ENCODE measurements at regions not wholly inside any gene's neighbourhood (a gene's known extent, or its start where the extent isn't known, plus 50 kb on each side); places are given as distances from the start of the nearest gene placed in this dataset.
"Not testable (repeated sequence)": the region's sequence is repeated elsewhere in the genome, so short reads cannot be mapped to it uniquely, and the experiment has no call there.

DNA sequence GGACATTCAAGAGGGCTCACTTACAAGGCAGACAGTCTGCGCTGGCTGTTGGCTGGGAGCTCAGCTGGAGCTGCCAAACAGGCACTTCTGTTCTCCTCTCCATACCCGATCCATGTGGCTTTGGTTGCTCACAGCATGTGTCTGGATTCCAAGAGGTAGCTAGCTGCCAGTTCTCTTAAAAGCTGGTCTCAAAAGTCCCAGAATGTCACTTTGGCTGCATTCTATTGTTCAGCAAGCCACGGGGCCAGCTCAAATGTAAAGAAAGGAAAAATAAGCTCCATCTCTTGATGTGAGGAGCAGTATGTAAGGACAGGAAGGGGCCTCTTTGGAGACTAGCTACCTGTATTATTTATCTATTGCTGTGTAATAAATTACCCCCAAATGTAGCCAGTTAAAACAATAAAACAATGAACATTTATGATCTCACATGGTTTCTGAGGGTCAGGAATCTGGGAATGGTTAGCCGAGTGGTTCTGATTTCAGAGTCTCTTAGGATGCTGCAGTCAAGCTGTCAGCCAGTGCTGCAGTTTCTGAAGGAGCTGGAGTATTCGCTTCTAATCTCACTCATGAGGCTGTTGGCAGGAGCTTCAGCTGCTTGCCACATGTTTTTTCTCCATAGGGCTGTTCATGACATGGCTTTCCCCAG is 112.7 kb upstream of the CLINT1 start:
- intact Hi-C loops (cut with DNase I) = no loop called here

DNA sequence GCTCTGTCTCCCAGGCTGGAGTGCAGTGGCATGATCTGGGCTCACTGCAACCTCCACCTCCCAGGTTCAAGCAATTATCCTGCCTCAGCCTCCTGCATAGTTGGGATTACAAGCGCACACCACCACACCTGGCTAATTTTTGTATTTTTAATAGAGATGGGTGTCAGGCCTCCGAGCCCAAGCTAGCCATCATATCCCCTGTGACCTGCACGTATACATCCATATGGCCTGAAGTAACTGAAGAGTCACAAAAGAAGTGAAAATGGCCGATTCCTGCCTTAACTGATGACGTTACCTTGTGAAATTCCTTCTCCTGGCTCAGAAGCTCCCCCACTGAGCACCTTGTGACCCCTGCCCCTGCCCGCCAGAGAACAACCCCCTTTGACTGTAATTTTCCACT is 109.6 kb upstream of the CLINT1 start:
- H3K36me3 ChIP-seq; ATAC-seq; H3K27me3 ChIP-seq; H3K4me3 ChIP-seq; H3K9me3 ChIP-seq; H3K27ac ChIP-seq; H3K4me1 ChIP-seq; DNase-seq; intact Hi-C loops (cut with DNase I): not testable (repeated sequence)
- WGBS (ENCODE audit: insufficient coverage, low coverage, low lambda C conversion rate, missing lambda C conversion rate) = 65% methylated on average over 4 of the region's 6 CpGs

More for the DNA sequence above, 112.7 kb upstream of the CLINT1 start:
- Histone ChIP-seq H3K4me3 (no peak overlapping the region), H3K9me3 (no peaks in the 10 kb centered on the region), H3K27ac (no peak overlapping the region), H3K36me3 (no peaks in the 10 kb centered on the region), H3K4me1 (no peaks in the 10 kb centered on the region), H3K27me3 (no peaks in the 10 kb centered on the region)
- ATAC-seq (no peak), DNase-seq (no peak)
- 49% methylated on average over 4 of the region's 5 CpGs for WGBS (ENCODE audit: insufficient coverage, low coverage, low lambda C conversion rate, missing lambda C conversion rate)
- TF ChIP-seq POLR2A (IDR thresholded peaks at IDR 0.05) = no peak
- TF ChIP-seq, protein P1, sequence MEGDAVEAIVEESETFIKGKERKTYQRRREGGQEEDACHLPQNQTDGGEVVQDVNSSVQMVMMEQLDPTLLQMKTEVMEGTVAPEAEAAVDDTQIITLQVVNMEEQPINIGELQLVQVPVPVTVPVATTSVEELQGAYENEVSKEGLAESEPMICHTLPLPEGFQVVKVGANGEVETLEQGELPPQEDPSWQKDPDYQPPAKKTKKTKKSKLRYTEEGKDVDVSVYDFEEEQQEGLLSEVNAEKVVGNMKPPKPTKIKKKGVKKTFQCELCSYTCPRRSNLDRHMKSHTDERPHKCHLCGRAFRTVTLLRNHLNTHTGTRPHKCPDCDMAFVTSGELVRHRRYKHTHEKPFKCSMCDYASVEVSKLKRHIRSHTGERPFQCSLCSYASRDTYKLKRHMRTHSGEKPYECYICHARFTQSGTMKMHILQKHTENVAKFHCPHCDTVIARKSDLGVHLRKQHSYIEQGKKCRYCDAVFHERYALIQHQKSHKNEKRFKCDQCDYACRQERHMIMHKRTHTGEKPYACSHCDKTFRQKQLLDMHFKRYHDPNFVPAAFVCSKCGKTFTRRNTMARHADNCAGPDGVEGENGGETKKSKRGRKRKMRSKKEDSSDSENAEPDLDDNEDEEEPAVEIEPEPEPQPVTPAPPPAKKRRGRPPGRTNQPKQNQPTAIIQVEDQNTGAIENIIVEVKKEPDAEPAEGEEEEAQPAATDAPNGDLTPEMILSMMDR (IDR thresholded peaks at IDR 0.05) = no peak

DNA sequence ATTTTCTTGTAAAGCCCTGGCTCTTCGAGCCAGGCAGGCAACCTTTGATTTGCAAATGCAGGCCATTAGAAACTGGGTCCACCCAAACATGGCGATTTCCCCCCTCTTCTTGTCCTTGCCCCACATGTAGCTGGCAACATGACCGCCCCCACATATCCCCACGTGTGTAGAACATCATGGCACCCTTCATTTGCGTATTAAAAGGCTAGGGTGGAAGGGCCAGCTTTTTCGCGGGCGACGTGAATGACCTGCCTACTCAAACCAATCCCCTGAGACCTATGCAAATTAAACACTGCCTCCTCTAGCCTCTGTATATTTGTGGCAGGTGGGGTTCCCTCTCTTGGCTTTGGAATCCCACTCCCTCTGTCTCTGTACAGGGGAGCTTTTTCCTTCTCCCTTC is 107.0 kb upstream of the CLINT1 start:
- Histone ChIP-seq H3K4me3 (no peak overlapping the region), H3K9me3 (no peaks in the 10 kb centered on the region), H3K4me1 (no peaks in the 10 kb centered on the region), H3K27ac (no peak overlapping the region), H3K27me3 (no peaks in the 10 kb centered on the region), H3K36me3 (no peaks in the 10 kb centered on the region)
- intact Hi-C loops (cut with DNase I) = no loop called here
- DNase-seq (no peak), ATAC-seq (no peak)
- 68% methylated on average over 5 of the region's 9 CpGs for WGBS (ENCODE audit: insufficient coverage, low coverage, low lambda C conversion rate, missing lambda C conversion rate)
- no peak for TF ChIP-seq POLR2A (IDR thresholded peaks at IDR 0.05)
- TF ChIP-seq, protein P1 (IDR thresholded peaks at IDR 0.05) = no peak

DNA sequence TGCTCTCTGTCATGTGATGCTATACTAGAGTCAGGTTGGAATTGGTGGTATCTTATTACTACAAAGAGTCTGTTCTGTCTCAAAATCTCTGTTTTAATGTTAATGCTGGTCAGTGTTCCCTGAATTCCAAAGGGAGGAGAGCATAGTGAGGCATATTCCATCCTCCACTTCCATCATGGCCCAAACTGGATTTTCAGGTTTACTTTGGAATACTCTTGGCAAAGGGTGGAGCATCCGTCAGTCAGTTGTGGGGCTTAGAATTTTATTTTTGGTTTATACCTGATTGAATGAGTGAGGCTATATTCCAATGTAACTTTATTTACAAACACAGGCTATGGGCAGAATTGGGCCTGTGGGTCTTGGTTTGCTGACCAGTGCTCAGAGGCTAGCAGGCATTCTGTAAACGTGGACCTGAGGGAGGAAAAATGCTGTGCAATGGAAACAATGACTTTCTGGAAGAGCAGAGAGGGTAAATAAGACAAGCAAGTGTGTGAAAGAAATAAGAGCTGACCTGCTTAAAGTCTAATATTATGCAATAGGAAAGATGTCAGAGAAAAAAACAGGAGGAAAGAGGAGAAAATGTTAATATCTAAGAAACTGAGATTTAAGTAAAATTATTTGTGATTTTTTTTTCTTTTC is 106.2 kb upstream of the CLINT1 start:
- Histone ChIP-seq H3K27me3 (no peaks in the 10 kb centered on the region), H3K36me3 (no peaks in the 10 kb centered on the region), H3K4me3 (no peak overlapping the region), H3K9me3 (no peaks in the 10 kb centered on the region), H3K27ac (no peak overlapping the region), H3K4me1 (no peaks in the 10 kb centered on the region)
- no peak for DNase-seq
- 52% methylated on average over 2 of the region's 2 CpGs for WGBS (ENCODE audit: insufficient coverage, low coverage, low lambda C conversion rate, missing lambda C conversion rate)
- intact Hi-C loops (cut with DNase I) = no loop called here
- TF ChIP-seq, protein P1 (IDR thresholded peaks at IDR 0.05) = no peak
- TF ChIP-seq POLR2A (IDR thresholded peaks at IDR 0.05) = no peak
- no peak for ATAC-seq

DNA sequence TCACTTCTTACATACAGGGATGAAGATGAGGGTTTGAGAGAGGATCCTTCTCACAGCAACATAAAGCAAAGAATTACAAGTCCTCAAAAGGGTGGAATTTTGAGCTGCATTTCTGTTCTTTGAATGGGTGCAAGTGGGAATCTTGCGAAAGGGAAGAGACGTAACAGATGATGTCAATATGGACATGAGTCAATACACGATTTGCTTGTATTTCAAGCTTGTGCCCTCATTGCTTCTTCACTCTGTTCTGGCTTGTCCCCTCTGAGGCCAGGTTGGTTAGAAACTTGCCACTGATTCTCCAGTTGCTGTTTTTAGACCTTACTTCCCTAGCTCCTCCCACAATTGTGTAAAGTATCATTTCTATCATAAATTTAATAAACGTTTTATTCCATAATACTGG is 104.8 kb upstream of the CLINT1 start:
- no peak for DNase-seq
- intact Hi-C loops (cut with DNase I) = no loop called here
- no peak overlapping the region for H3K27ac ChIP-seq
- no peak overlapping the region for H3K4me3 ChIP-seq
- no peak for TF ChIP-seq POLR2A (IDR thresholded peaks at IDR 0.05)
- TF ChIP-seq, protein P1 (IDR thresholded peaks at IDR 0.05) = no peak
- no peaks in the 10 kb centered on the region for H3K36me3 ChIP-seq
- no peaks in the 10 kb centered on the region for H3K9me3 ChIP-seq
- no peaks in the 10 kb centered on the region for H3K27me3 ChIP-seq
- ATAC-seq = no peak
- WGBS (ENCODE audit: insufficient coverage, low coverage, low lambda C conversion rate, missing lambda C conversion rate) = 53% methylated on average over 4 of the region's 4 CpGs
- H3K4me1 ChIP-seq = no peaks in the 10 kb centered on the region
